Sigmoid colon (tissue), 6 donors: ENCODE measurements at regions not wholly inside any gene's neighbourhood (a gene's known extent, or its start where the extent isn't known, plus 50 kb on each side); places are given as distances from the start of the nearest gene placed in this dataset.

Source experiments
- DNase-seq: peaks from one replicate; pipeline ENCODE4 v3.0.0-alpha.2; 2019
- H3K27ac ChIP-seq, 4 donors: fragments of 200-600 bp; sonication (generic); one replicate each; pipeline ENCODE4 v1.5.1; 2016 to 2019; ENCODE audit warnings: mild to moderate bottlenecking in 1 of 4
- H3K27me3 ChIP-seq, 3 donors: fragments of 200-600 bp; sonication (generic); one replicate each; pipeline ENCODE4 v1.5.1; 2019; ENCODE audit warnings: mild to moderate bottlenecking in 1 of 3
- H3K36me3 ChIP-seq, 4 donors: fragments of 200-600 bp; sonication (generic); one replicate each; pipeline ENCODE4 v1.5.1; 2016 to 2019
- H3K4me1 ChIP-seq, 4 donors: fragments of 200-600 bp; sonication (generic); one replicate each; pipeline ENCODE4 v1.5.1; 2017 to 2019
- H3K4me3 ChIP-seq, 4 donors: fragments of 200-600 bp; sonication (generic); one replicate each; pipeline ENCODE4 v1.5.1; 2017 to 2019; ENCODE audit warnings: mild to moderate bottlenecking in 2 of 4, moderate library complexity in 1 of 4
- H3K9me3 ChIP-seq, 4 donors: fragments of 200-600 bp in 3 of 4; sonication (generic) in 3 of 4; one replicate each; pipeline versions ENCODE4 v1.5.1 to v1.6.1; 2013 to 2019
- CTCF ChIP-seq, 4 experiments: fragments of 450-650 bp in 3 of 4; fragments of 200-600 bp in 1 of 4; IDR thresholded peaks; one replicate each; pipeline ENCODE4 v1.5.1; 2016 to 2019; ENCODE audit warnings: antibody characterized with exemption in 4 of 4, mild to moderate bottlenecking in 3 of 4, moderate library complexity in 2 of 4
- EP300 ChIP-seq, 4 donors: sonication (generic); formaldehyde crosslinking; IDR thresholded peaks; one replicate each; pipeline ENCODE4 v1.6.1; 2017; ENCODE audit warnings: antibody characterized with exemption in 4 of 4
- POLR2A ChIP-seq, 2 donors: fragments of 450-650 bp; IDR thresholded peaks; one replicate each; pipeline ENCODE4 v1.6.1; 2016; ENCODE audit warnings: antibody characterized with exemption in 2 of 2, mild to moderate bottlenecking in 2 of 2, moderate library complexity in 2 of 2
- POLR2AphosphoS5 ChIP-seq, 4 donors: sonication (generic); formaldehyde crosslinking; IDR thresholded peaks; one replicate each; pipeline ENCODE4 v1.6.1; 2017; ENCODE audit warnings: antibody characterized with exemption in 4 of 4
- WGBS, 2 donors: extraction: QIAGEN DNeasy Blood & Tissue Kit; methylation state at CpG; one replicate each; pipeline ENCODE4 v1.1.7; 2013; 5-methylcytosine and 5-hydroxymethylcytosine counted together
- intact Hi-C: fragments of 100-400 bp; cut with DNase I; formaldehyde crosslinking; loops from one replicate; pipeline ENCODE4 v1.15.1; 2023
- donor health status: healthy with polysubstance abuse.
- donor health status: healthy.

- 45 to 55% methylated on average over 4 of the region's 4 CpGs for WGBS, 2 donors
- intact Hi-C loops: no loop called here
- H3K9me3 ChIP-seq: peaks cover 0 to 2% (median 0%) of the 10 kb centered on the region in 4 donors
- no peak for DNase-seq
- no peaks in the 10 kb centered on the region for H3K27me3 ChIP-seq
- H3K4me1 ChIP-seq: peaks cover 0 to 6% (median 3%) of the 10 kb centered on the region in 4 donors
- H3K36me3 ChIP-seq: no peaks in the 10 kb centered on the region
- H3K4me3 ChIP-seq: no peak overlapping the region
- no peak overlapping the region for H3K27ac ChIP-seq
- TF ChIP-seq CTCF (IDR thresholded peaks at IDR 0.05) (no peak), POLR2A (IDR thresholded peaks at IDR 0.05) (no peak), POLR2AphosphoS5 (IDR thresholded peaks at IDR 0.05) (no peak), EP300 (IDR thresholded peaks at IDR 0.05) (no peak)
Observed at GRCh38 chr2:240326246-240326645, 109.2 kb upstream of the GPC1 start.

GRCh38 chr2:240326886-240327285, 108.6 kb upstream of the GPC1 start:
- intact Hi-C loops: no loop called here
- Histone ChIP-seq H3K36me3 (no peaks in the 10 kb centered on the region), H3K27ac (no peak overlapping the region), H3K9me3 (peaks cover 0 to 5% (median 0%) of the 10 kb centered on the region in 4 donors), H3K4me1 (peaks cover 0 to 6% (median 3%) of the 10 kb centered on the region in 4 donors), H3K4me3 (no peak overlapping the region), H3K27me3 (no peaks in the 10 kb centered on the region)
- no peak for DNase-seq
- TF ChIP-seq EP300 (IDR thresholded peaks at IDR 0.05) (no peak), POLR2A (IDR thresholded peaks at IDR 0.05) (no peak), POLR2AphosphoS5 (IDR thresholded peaks at IDR 0.05) (no peak), CTCF (IDR thresholded peaks at IDR 0.05) (no peak)
- 83 to 88% methylated on average over 9 of the region's 9 CpGs for WGBS, 2 donors

GRCh38 chr2:240327566-240327965, 107.9 kb upstream of the GPC1 start:
- H3K4me1 ChIP-seq: peaks cover 0 to 6% (median 3%) of the 10 kb centered on the region in 4 donors
- H3K9me3 ChIP-seq: peaks cover 0 to 5% (median 0%) of the 10 kb centered on the region in 4 donors
- no peaks in the 10 kb centered on the region for H3K27me3 ChIP-seq
- 84 to 91% methylated on average over 10 of the region's 10 CpGs for WGBS, 2 donors
- TF ChIP-seq EP300 (IDR thresholded peaks at IDR 0.05) (no peak), POLR2A (IDR thresholded peaks at IDR 0.05) (no peak), POLR2AphosphoS5 (IDR thresholded peaks at IDR 0.05) (no peak), CTCF (IDR thresholded peaks at IDR 0.05) (no peak)
- H3K4me3 ChIP-seq: no peak overlapping the region
- DNase-seq: no peak
- H3K27ac ChIP-seq: no peak overlapping the region
- H3K36me3 ChIP-seq: no peaks in the 10 kb centered on the region
- intact Hi-C loops: no loop called here

GRCh38 chr2:240328526-240328925, 106.9 kb upstream of the GPC1 start:
- Histone ChIP-seq H3K36me3 (no peaks in the 10 kb centered on the region), H3K27ac (no peak overlapping the region), H3K4me1 (peaks cover 0 to 6% (median 3%) of the 10 kb centered on the region in 4 donors), H3K27me3 (no peaks in the 10 kb centered on the region), H3K9me3 (peaks cover 0 to 5% (median 0%) of the 10 kb centered on the region in 4 donors), H3K4me3 (no peak overlapping the region)
- no peak for TF ChIP-seq CTCF (IDR thresholded peaks at IDR 0.05)
- no peak for TF ChIP-seq POLR2A (IDR thresholded peaks at IDR 0.05)
- no peak for TF ChIP-seq POLR2AphosphoS5 (IDR thresholded peaks at IDR 0.05)
- DNase-seq: no peak
- 82 to 87% methylated on average over 10 of the region's 10 CpGs for WGBS, 2 donors
- intact Hi-C loops: no loop called here

GRCh38 chr2:240329116-240329665, 106.3 kb upstream of the GPC1 start:
- WGBS, 2 donors: 69 to 74% methylated on average over 10 of the region's 10 CpGs
- no peak overlapping the region for H3K27ac ChIP-seq
- TF ChIP-seq POLR2A (IDR thresholded peaks at IDR 0.05) (no peak), CTCF (IDR thresholded peaks at IDR 0.05) (no peak), EP300 (IDR thresholded peaks at IDR 0.05) (no peak)
- DNase-seq: no peak
- H3K4me1 ChIP-seq: peaks cover 0 to 6% (median 3%) of the 10 kb centered on the region in 4 donors
- peaks cover 0 to 5% (median 0%) of the 10 kb centered on the region in 4 donors for H3K9me3 ChIP-seq
- H3K27me3 ChIP-seq: no peaks in the 10 kb centered on the region
- intact Hi-C loops: no loop called here
- no peaks in the 10 kb centered on the region for H3K36me3 ChIP-seq
- H3K4me3 ChIP-seq: no peak overlapping the region
